ENCODE measurements at regions not wholly inside any gene's neighbourhood (a gene's known extent, or its start where the extent isn't known, plus 50 kb on each side); places are given as distances from the start of the nearest gene placed in this dataset.
A peak's percentile ranks its signal among the peaks of the same experiment; 100 is the strongest.
"Not testable (repeated sequence)": the region's sequence is repeated elsewhere in the genome, so short reads cannot be mapped to it uniquely, and the experiment has no call there.

GRCh38 chr21:29430576-29430975 is 131.9 kb downstream of the BACH1 start:
- ATAC-seq (replicated peaks) (no peak), DNase-seq (no peak)
- Mint-ChIP-seq H3K9me3 (no peaks in the 10 kb centered on the region), H3K27me3 (no peaks in the 10 kb centered on the region), H3K4me1 (ENCODE audit: low read depth in 2 of 2) (no peaks in the 10 kb centered on the region), H3K27ac (no peak overlapping the region), H3K4me3 (no peak overlapping the region), H3K36me3 (ENCODE audit: insufficient read depth) (no peaks in the 10 kb centered on the region)

- no peaks in the 10 kb centered on the region for H3K9me3 Mint-ChIP-seq
- ATAC-seq (replicated peaks): no peak
- no peak overlapping the region for H3K4me3 Mint-ChIP-seq
These were observed 132.5 kb downstream of the BACH1 start for GRCh38 chr21:29431178-29431577.

GRCh38 chr21:29431680-29432079 is 133.0 kb downstream of the BACH1 start:
- H3K9me3 Mint-ChIP-seq: no peaks in the 10 kb centered on the region
- H3K4me3 Mint-ChIP-seq: no peak overlapping the region
- H3K36me3 Mint-ChIP-seq (ENCODE audit: insufficient read depth): no peaks in the 10 kb centered on the region
- no peak for ATAC-seq (replicated peaks)
- no peaks in the 10 kb centered on the region for H3K27me3 Mint-ChIP-seq
- no peak overlapping the region for H3K27ac Mint-ChIP-seq
- no peak for DNase-seq
- no peaks in the 10 kb centered on the region for H3K4me1 Mint-ChIP-seq (ENCODE audit: low read depth in 2 of 2)

More at GRCh38 chr21:29431178-29431577, 132.5 kb downstream of the BACH1 start:
- Mint-ChIP-seq H3K27me3 (no peaks in the 10 kb centered on the region), H3K4me1 (ENCODE audit: low read depth in 2 of 2) (no peaks in the 10 kb centered on the region), H3K27ac (no peak overlapping the region), H3K36me3 (ENCODE audit: insufficient read depth) (no peaks in the 10 kb centered on the region)
- DNase-seq: no peak

DNA sequence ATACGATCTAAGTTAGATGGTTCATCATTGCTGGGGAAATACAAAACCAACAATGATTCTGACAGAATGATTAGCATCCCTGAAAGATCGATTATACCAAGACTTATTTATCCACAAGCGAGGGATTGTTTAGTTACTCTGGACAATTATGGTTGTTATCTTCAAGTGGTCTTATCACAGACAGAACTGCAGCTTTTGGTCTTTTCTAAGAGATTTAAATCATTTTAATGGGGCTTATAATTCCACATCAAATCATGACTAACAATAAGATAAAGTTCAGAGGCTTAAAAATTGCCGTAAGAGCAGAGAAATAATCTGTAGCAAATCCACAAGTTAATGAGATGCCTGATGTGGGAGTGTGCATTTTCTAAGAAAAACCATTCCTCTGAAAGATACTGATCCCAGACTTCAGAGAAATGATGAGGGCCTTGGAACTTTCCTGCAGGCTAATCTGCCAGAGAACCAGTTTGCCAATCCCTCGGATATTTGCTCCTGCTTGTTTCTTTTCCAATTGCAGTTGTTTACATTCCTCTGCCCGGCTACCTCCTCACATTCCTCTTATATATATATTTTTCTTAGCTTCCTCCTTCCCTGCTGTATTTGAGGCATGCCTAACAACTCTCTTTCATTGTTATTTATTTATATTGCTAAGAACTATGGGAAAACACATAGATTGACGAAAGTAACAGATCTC is 134.8 kb downstream of the BACH1 start:
- Mint-ChIP-seq H3K9me3 (no peaks in the 10 kb centered on the region), H3K27me3 (no peaks in the 10 kb centered on the region), H3K4me1 (ENCODE audit: low read depth in 2 of 2) (no peaks in the 10 kb centered on the region), H3K4me3 (no peak overlapping the region), H3K27ac (no peak overlapping the region), H3K36me3 (ENCODE audit: insufficient read depth) (no peaks in the 10 kb centered on the region)
- no peak for ATAC-seq (replicated peaks)
- no peak for DNase-seq

GRCh38 chr21:29434081-29434480 is 135.4 kb downstream of the BACH1 start:
- DNase-seq: no peak
- no peak for ATAC-seq (replicated peaks)
- Mint-ChIP-seq H3K36me3 (ENCODE audit: insufficient read depth) (no peaks in the 10 kb centered on the region), H3K9me3 (no peaks in the 10 kb centered on the region), H3K4me3 (no peak overlapping the region), H3K27ac (no peak overlapping the region), H3K27me3 (no peaks in the 10 kb centered on the region), H3K4me1 (ENCODE audit: low read depth in 2 of 2) (no peaks in the 10 kb centered on the region)

DNA sequence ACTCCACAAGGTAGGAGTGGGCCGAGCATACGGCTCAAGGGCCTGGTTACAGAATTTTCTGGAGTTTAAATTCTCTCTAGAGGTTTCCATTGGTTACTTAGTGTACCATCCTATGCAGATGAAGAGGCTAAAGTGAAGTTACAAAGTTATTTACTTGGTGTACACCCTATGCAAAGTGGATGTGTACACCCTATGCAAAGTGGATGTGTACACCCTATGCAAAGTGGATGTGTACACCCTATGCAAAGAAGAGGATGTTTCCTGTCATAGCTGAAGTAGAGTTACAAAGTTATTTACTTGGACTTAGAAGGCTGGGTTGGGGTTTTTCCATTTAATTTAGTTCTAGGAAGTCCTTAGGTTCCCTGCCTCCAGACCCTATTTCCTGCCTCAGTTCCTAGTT is 136.3 kb downstream of the BACH1 start:
- not testable (repeated sequence) for H3K27ac Mint-ChIP-seq; ATAC-seq (replicated peaks); H3K36me3 Mint-ChIP-seq (ENCODE audit: insufficient read depth); H3K9me3 Mint-ChIP-seq; DNase-seq; H3K4me1 Mint-ChIP-seq (ENCODE audit: low read depth in 2 of 2); H3K27me3 Mint-ChIP-seq; H3K4me3 Mint-ChIP-seq

DNA sequence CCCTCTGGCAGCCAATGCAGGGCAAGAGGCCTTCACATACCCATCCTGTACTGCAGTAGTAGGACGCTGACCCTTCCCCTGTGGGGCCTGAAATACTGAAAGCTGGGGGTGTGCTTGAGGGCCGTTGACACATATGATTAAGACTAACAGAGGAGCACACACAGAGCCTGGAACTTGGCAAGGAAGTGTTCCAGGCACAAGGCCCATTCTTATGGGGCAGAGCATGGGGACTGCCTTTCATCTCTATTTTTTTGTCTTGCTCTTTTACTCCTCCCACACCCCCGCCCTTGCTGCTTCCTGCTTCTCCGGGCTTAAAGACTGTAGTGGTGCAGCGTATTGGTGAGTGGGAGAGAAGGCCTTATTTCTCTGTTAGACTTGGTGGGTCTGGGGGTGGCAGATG is 137.4 kb downstream of the BACH1 start:
- Mint-ChIP-seq H3K4me1 (ENCODE audit: low read depth in 2 of 2) (no peaks in the 10 kb centered on the region), H3K27me3 (no peaks in the 10 kb centered on the region), H3K9me3 (no peaks in the 10 kb centered on the region), H3K4me3 (no peak overlapping the region), H3K27ac (no peak overlapping the region), H3K36me3 (ENCODE audit: insufficient read depth) (no peaks in the 10 kb centered on the region)
- ATAC-seq (replicated peaks) (no peak), DNase-seq (no peak)

DNA sequence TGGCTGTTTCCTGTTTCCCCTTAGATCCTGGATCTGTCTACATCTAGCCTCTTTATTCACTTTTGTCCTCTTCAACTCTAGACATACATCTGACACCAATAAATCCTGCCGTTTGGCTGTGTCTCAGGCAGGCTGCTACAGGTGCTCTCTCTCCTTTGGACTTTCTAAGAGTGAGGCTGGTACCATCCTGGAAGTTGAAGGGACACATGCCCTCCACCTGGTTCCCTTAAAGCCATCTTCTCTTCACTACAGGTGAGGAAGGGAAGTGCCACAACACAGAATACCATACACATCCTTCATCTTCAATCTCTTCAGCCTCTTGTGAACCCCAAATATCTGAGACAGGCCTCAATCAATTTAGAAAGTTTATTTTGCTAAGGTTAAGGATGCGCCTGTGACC is 137.9 kb downstream of the BACH1 start:
- Mint-ChIP-seq H3K36me3 (ENCODE audit: insufficient read depth) (no peaks in the 10 kb centered on the region), H3K27ac (no peak overlapping the region), H3K27me3 (no peaks in the 10 kb centered on the region), H3K9me3 (no peaks in the 10 kb centered on the region), H3K4me3 (peak overlapping the region in 1 of 2 donors; percentile 4), H3K4me1 (ENCODE audit: low read depth in 2 of 2) (no peaks in the 10 kb centered on the region)
- ATAC-seq (replicated peaks): no peak
- DNase-seq: no peak

GRCh38 chr21:29441651-29442050 is 142.9 kb downstream of the BACH1 start:
- ATAC-seq (replicated peaks) (no peak), DNase-seq (no peak)
- Mint-ChIP-seq H3K27ac (no peak overlapping the region), H3K4me3 (no peak overlapping the region), H3K4me1 (ENCODE audit: low read depth in 2 of 2) (no peaks in the 10 kb centered on the region), H3K27me3 (no peaks in the 10 kb centered on the region), H3K9me3 (no peaks in the 10 kb centered on the region), H3K36me3 (ENCODE audit: insufficient read depth) (no peaks in the 10 kb centered on the region)

- Mint-ChIP-seq H3K36me3 (ENCODE audit: insufficient read depth) (no peaks in the 10 kb centered on the region), H3K27me3 (no peaks in the 10 kb centered on the region), H3K4me3 (no peak overlapping the region), H3K27ac (no peak overlapping the region), H3K9me3 (no peaks in the 10 kb centered on the region), H3K4me1 (ENCODE audit: low read depth in 2 of 2) (no peaks in the 10 kb centered on the region)
- DNase-seq (no peak), ATAC-seq (replicated peaks) (no peak)
These were observed 144.8 kb downstream of the BACH1 start for GRCh38 chr21:29443411-29444010.

- Mint-ChIP-seq H3K9me3 (peaks cover 0 to 1% of the 10 kb centered on the region in 2 donors), H3K4me1 (ENCODE audit: low read depth in 2 of 2) (peaks cover 0 to 2% of the 10 kb centered on the region in 2 donors), H3K4me3 (no peak overlapping the region), H3K36me3 (ENCODE audit: insufficient read depth) (no peaks in the 10 kb centered on the region), H3K27me3 (no peaks in the 10 kb centered on the region), H3K27ac (peak overlapping the region in 1 of 2 donors; percentile 54)
- no peak for ATAC-seq (replicated peaks)
- DNase-seq: no peak
These were observed 150.0 kb downstream of the BACH1 start for GRCh38 chr21:29448766-29449165.

DNA sequence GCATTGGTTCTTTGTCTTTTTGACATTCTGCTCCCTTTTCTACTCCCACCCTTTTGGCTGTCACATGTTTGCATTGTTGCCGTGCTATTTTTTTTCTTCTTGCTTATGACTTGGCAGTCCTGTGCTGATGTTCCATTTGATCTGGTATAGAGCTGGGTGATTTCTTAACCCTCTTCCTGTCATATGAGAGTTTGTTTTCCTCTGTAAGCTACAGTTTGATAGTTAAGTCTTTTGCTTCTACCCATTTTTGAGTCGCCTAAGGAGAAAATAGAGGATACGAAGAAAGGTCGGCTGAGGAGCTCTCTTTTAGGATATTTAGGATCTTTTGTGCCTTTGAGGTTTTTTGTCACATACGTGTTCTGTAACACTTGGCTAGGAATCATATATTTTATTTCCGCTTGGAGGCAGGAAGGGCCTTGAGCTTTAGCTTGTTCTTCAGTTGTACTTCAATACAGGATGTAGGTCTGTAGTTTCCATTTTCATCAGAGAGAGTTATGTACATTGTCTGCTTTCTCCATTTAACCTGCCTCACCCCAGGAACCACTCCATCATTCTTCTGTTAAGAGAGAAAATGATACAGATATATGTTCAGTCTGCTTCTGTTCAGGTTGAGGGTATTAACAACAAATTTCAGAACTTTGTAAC is 150.7 kb downstream of the BACH1 start:
- H3K9me3 Mint-ChIP-seq: peaks cover 0 to 1% of the 10 kb centered on the region in 2 donors
- DNase-seq: no peak
- no peak overlapping the region for H3K4me3 Mint-ChIP-seq
- peaks cover 0 to 2% of the 10 kb centered on the region in 2 donors for H3K4me1 Mint-ChIP-seq (ENCODE audit: low read depth in 2 of 2)
- ATAC-seq (replicated peaks): no peak
- no peaks in the 10 kb centered on the region for H3K36me3 Mint-ChIP-seq (ENCODE audit: insufficient read depth)
- peak overlapping the region in 1 of 2 donors; percentile 54 for H3K27ac Mint-ChIP-seq
- no peaks in the 10 kb centered on the region for H3K27me3 Mint-ChIP-seq

DNA sequence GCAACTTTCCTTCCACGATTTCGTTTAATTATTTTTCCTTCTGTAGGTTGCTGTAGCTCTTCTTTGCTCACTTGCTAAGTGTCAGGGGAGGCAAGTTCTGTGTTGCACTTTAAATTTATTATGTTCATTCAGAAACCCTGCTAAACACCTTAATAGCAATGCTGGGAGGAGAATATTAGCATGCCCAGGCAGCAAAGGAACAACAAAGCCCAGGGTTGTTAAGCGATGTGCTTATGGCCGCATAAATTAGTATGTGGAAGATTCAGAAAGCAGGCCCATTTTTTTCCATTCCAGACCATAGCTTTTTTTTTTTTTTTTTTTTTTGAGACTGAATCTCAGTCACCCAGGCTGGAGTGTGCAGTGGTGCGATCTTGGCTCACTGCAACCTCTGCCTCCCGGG is 151.3 kb downstream of the BACH1 start:
- ATAC-seq (replicated peaks): no peak
- Mint-ChIP-seq H3K4me3 (no peak overlapping the region), H3K27ac (no peak overlapping the region)

DNA sequence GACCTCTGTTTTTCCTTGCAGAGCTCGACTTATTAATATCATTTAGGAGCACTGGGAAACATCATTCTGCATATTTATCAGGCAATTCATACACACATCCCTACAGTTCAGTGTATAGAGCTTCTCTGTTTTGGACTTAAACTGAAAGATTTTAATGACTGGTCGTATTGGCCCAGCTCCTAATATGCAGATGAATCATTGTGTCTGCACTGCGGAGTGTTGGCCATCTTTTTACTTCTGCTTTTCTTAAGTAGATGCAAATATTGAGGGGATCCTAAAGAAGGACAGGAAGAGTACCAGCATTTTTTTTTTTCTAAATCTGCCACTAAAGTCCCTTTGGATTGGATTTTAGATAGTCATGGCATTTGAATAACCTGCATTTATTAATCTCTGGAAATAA is 154.8 kb downstream of the BACH1 start:
- ATAC-seq (replicated peaks) (no peak), DNase-seq (no peak)
- Mint-ChIP-seq H3K9me3 (peaks cover 0 to 1% of the 10 kb centered on the region in 2 donors), H3K27ac (no peak overlapping the region), H3K4me3 (no peak overlapping the region), H3K4me1 (ENCODE audit: low read depth in 2 of 2) (peaks cover 0 to 2% of the 10 kb centered on the region in 2 donors), H3K36me3 (ENCODE audit: insufficient read depth) (no peaks in the 10 kb centered on the region), H3K27me3 (no peaks in the 10 kb centered on the region)

More for the DNA sequence above, 151.3 kb downstream of the BACH1 start:
- Mint-ChIP-seq H3K27me3 (no peaks in the 10 kb centered on the region), H3K9me3 (peaks cover 0 to 1% of the 10 kb centered on the region in 2 donors), H3K36me3 (ENCODE audit: insufficient read depth) (no peaks in the 10 kb centered on the region), H3K4me1 (ENCODE audit: low read depth in 2 of 2) (peaks cover 0 to 2% of the 10 kb centered on the region in 2 donors)
- DNase-seq: no peak
